ENCODE measurements at regions not wholly inside any gene's neighbourhood (a gene's known extent, or its start where the extent isn't known, plus 50 kb on each side); places are given as distances from the start of the nearest gene placed in this dataset.

GRCh38 chr4:179843370-179843769 lies 2399.8 kb upstream of the TENM3 start:
- Histone ChIP-seq H3K9me3 (no peaks in the 10 kb centered on the region), H3K4me1 (no peaks in the 10 kb centered on the region), H3K36me3 (no peaks in the 10 kb centered on the region), H3K27ac (no peak overlapping the region), H3K4me3 (no peak overlapping the region), H3K27me3 (replicated peaks in 1 of 7) (no peaks in the 10 kb centered on the region)
- DNase-seq, result no peak
- 24 to 48% (median 33%) methylated on average over 3 of the region's 3 CpGs for WGBS, 5 donors
- TF ChIP-seq POLR2A (IDR thresholded peaks at IDR 0.05) (no peak), POLR2AphosphoS5 (IDR thresholded peaks at IDR 0.05) (no peak)
- TF ChIP-seq, protein P1, sequence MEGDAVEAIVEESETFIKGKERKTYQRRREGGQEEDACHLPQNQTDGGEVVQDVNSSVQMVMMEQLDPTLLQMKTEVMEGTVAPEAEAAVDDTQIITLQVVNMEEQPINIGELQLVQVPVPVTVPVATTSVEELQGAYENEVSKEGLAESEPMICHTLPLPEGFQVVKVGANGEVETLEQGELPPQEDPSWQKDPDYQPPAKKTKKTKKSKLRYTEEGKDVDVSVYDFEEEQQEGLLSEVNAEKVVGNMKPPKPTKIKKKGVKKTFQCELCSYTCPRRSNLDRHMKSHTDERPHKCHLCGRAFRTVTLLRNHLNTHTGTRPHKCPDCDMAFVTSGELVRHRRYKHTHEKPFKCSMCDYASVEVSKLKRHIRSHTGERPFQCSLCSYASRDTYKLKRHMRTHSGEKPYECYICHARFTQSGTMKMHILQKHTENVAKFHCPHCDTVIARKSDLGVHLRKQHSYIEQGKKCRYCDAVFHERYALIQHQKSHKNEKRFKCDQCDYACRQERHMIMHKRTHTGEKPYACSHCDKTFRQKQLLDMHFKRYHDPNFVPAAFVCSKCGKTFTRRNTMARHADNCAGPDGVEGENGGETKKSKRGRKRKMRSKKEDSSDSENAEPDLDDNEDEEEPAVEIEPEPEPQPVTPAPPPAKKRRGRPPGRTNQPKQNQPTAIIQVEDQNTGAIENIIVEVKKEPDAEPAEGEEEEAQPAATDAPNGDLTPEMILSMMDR (IDR thresholded peaks at IDR 0.05 in 8 of 11, conservative IDR thresholded peaks at IDR 0.05 in 3 of 11), result no peak
- intact Hi-C loops (cut with DNase I; ENCODE audit: low total_unique reads), result no loop called here

DNA sequence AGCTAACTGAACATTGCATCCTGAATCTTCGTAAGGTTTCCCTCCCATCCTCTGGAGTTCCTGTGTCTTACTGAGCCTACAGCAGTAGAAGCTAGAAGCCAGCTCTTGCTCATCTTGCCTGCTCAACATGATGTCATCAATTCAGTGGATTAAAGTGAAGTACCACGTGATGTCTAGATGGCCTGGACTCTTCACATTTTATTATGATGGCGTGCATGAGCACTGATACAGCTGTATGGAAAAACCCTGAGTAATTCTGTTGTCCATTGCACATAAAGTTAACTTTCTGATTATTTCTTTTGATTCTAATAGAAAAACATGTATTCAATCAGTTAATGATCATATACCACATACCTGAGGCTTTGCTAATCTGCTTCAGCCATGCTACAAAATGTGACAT lies 2387.7 kb upstream of the TENM3 start:
- Histone ChIP-seq H3K9me3 (no peaks in the 10 kb centered on the region), H3K4me1 (no peaks in the 10 kb centered on the region), H3K27me3 (replicated peaks in 1 of 7) (no peaks in the 10 kb centered on the region), H3K36me3 (no peaks in the 10 kb centered on the region), H3K4me3 (no peak overlapping the region), H3K27ac (no peak overlapping the region)
- TF ChIP-seq POLR2A (IDR thresholded peaks at IDR 0.05) (no peak), POLR2AphosphoS5 (IDR thresholded peaks at IDR 0.05) (no peak)
- TF ChIP-seq, protein P1 (IDR thresholded peaks at IDR 0.05 in 8 of 11, conservative IDR thresholded peaks at IDR 0.05 in 3 of 11), result no peak
- 76 to 86% (median 81%) methylated on average over 3 of the region's 3 CpGs for WGBS, 5 donors
- no peak for DNase-seq
- intact Hi-C loops (cut with DNase I; ENCODE audit: low total_unique reads), result no loop called here

GRCh38 chr4:179858221-179858620 lies 2385.0 kb upstream of the TENM3 start:
- no peak for DNase-seq
- WGBS, 5 donors, result 76 to 88% (median 81%) methylated on average over 4 of the region's 4 CpGs
- Histone ChIP-seq H3K4me3 (no peak overlapping the region), H3K9me3 (no peaks in the 10 kb centered on the region), H3K4me1 (no peaks in the 10 kb centered on the region), H3K36me3 (no peaks in the 10 kb centered on the region), H3K27ac (no peak overlapping the region), H3K27me3 (replicated peaks in 1 of 7) (no peaks in the 10 kb centered on the region)
- intact Hi-C loops (cut with DNase I; ENCODE audit: low total_unique reads), result no loop called here
- TF ChIP-seq POLR2AphosphoS5 (IDR thresholded peaks at IDR 0.05), result no peak
- TF ChIP-seq, protein P1 (IDR thresholded peaks at IDR 0.05 in 8 of 11, conservative IDR thresholded peaks at IDR 0.05 in 3 of 11), result no peak
- no peak for TF ChIP-seq POLR2A (IDR thresholded peaks at IDR 0.05)

- 15 to 26% (median 18%) methylated on average over 6 of the region's 6 CpGs for WGBS, 5 donors
- intact Hi-C loops (cut with DNase I; ENCODE audit: low total_unique reads), result no loop called here
- Histone ChIP-seq H3K36me3 (no peaks in the 10 kb centered on the region), H3K9me3 (no peaks in the 10 kb centered on the region), H3K27ac (no peak overlapping the region), H3K27me3 (replicated peaks in 1 of 7) (no peaks in the 10 kb centered on the region), H3K4me1 (no peaks in the 10 kb centered on the region), H3K4me3 (no peak overlapping the region)
- DNase-seq, result no peak
- TF ChIP-seq, protein P1 (IDR thresholded peaks at IDR 0.05 in 8 of 11, conservative IDR thresholded peaks at IDR 0.05 in 3 of 11), result peak in 10 of 11 experiments; percentile 23 to 66 (median 48)
- no peak for TF ChIP-seq POLR2A (IDR thresholded peaks at IDR 0.05)
These were observed 2375.8 kb upstream of the TENM3 start for GRCh38 chr4:179867300-179867878.
